SKM-1 (cell line): ENCODE measurements at regions not wholly inside any gene's neighbourhood (a gene's known extent, or its start where the extent isn't known, plus 50 kb on each side); places are given as distances from the start of the nearest gene placed in this dataset.
"Not testable (repeated sequence)": the region's sequence is repeated elsewhere in the genome, so short reads cannot be mapped to it uniquely, and the experiment has no call there.

Experiments
- DNase-seq: peaks from one replicate; lab custom pipeline; 2025; ENCODE audit not compliant: unreplicated experiment; lab: John Stamatoyannopoulos, UW

DNA sequence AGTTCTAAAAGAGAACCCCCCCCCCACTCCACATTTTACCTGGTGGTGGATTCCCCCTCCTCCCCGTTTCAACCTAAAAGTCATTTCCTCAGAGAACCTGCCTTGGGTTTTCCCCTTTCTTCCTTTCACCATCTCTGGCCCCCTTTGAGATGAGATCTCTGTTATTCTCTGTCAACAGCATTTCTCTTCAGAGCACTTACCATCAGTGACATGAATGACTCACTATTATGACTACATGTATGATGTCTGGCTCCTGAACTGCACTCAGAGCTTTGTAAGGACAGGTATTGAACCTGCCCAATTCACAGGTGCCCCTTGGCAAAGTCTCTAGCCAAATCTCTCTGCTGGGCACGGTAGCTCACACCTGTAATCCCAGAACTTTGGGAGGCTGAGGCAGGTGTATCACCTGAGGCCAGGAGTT is 61.4 kb upstream of the JARID2 start:
- DNase-seq = no peak

DNA sequence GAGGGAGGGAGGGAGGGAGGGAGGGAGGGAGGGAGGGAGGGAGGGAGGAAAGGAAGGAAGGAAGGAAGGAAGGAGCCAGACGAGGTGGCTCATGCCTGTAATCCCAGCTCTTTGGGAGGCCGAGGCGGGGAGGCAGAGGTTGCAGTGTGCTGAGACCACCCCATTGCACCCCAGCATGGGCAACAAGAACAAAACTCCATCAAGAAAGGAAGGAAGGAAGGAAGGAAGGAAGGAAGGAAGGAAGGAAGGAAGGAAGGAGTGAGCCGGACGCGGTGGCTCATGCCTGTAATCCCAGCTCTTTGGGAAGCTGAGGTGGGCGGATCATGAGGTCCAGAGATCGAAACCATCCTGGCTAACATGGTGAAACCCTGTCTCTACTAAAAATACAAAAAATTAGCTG is 60.8 kb upstream of the JARID2 start:
- DNase-seq = not testable (repeated sequence)

GRCh38 chr6:15193451-15193850 is 52.4 kb upstream of the JARID2 start:
- not testable (repeated sequence) for DNase-seq

GRCh38 chr6:15194453-15194852 is 51.4 kb upstream of the JARID2 start:
- peak; percentile 59 for DNase-seq
